ENCODE measurements at regions not wholly inside any gene's neighbourhood (a gene's known extent, or its start where the extent isn't known, plus 50 kb on each side); places are given as distances from the start of the nearest gene placed in this dataset.

DNA sequence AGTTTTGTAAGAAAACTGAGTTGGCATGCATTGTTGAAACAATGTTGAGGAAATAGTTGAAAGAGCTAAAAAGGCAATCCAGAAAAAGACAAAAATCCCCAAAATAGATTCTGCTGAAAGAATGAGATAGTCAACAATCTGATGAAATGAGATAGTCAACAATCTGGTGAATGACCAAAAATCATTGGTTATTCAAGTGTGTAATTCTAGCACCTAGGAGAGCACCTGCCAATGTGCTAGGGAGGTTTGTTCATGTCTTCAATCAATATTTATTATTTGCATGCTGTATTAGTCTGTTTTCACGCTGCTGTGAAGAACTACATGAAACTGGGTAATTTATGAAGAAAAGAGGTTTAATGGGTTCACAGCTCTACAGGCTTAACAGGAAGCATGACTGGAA is 307.1 kb upstream of the HSF2 start:
- Histone ChIP-seq H3K4me3 (no peak overlapping the region), H3K27me3 (no peaks in the 10 kb centered on the region), H3K27ac (no peak overlapping the region), H3K9me3 (no peaks in the 10 kb centered on the region), H3K4me1 (no peaks in the 10 kb centered on the region), H3K36me3 (no peaks in the 10 kb centered on the region)
- 70 to 80% (median 74%) methylated on average over 1 of the region's 1 CpG for WGBS, 5 donors
- DNase-seq, result no peak
- no peak for TF ChIP-seq POLR2AphosphoS5 (IDR thresholded peaks at IDR 0.05)
- no peak for TF ChIP-seq POLR2A (IDR thresholded peaks at IDR 0.05)
- TF ChIP-seq, protein P1, sequence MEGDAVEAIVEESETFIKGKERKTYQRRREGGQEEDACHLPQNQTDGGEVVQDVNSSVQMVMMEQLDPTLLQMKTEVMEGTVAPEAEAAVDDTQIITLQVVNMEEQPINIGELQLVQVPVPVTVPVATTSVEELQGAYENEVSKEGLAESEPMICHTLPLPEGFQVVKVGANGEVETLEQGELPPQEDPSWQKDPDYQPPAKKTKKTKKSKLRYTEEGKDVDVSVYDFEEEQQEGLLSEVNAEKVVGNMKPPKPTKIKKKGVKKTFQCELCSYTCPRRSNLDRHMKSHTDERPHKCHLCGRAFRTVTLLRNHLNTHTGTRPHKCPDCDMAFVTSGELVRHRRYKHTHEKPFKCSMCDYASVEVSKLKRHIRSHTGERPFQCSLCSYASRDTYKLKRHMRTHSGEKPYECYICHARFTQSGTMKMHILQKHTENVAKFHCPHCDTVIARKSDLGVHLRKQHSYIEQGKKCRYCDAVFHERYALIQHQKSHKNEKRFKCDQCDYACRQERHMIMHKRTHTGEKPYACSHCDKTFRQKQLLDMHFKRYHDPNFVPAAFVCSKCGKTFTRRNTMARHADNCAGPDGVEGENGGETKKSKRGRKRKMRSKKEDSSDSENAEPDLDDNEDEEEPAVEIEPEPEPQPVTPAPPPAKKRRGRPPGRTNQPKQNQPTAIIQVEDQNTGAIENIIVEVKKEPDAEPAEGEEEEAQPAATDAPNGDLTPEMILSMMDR (IDR thresholded peaks at IDR 0.05), result no peak
- no peak for TF ChIP-seq EP300 (IDR thresholded peaks at IDR 0.05)
- intact Hi-C loops (cut with DNase I; ENCODE audit: low total_unique reads), result no loop called here

DNA sequence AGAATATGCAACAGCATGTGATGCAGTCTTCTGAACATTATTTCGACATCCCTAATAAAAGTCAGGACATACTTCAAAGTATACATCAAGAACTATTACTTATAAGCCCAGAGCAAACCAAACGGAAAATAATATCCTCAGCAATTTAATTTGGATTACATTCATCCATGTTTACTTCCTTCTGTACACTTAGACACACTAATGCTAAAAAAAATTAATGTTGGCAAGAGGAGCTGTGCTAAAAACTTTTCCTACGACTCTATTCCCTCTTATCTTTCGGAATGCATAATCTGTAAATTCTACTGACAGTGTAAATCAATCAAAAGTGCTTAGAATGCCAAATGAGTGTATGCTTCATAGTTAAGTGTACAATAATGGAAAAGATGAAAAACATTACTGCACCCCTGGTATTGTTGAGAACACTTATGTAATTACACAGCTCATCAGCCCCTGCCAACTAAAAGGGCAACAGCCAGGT is 301.2 kb upstream of the HSF2 start:
- Histone ChIP-seq H3K4me1 (no peaks in the 10 kb centered on the region), H3K4me3 (no peak overlapping the region), H3K9me3 (peaks cover 0 to 7% (median 0%) of the 10 kb centered on the region in 4 donors), H3K27me3 (no peaks in the 10 kb centered on the region), H3K27ac (no peak overlapping the region), H3K36me3 (no peaks in the 10 kb centered on the region)
- DNase-seq, result peak in 1 of 2 donors; percentile 31
- intact Hi-C loops (cut with DNase I; ENCODE audit: low total_unique reads), result no loop called here
- 35 to 50% (median 48%) methylated on average over 4 of the region's 4 CpGs for whole genome bisulfite sequencing, 5 donors
- TF ChIP-seq, protein P1 (IDR thresholded peaks at IDR 0.05), result no peak
- no peak for TF ChIP-seq POLR2A (IDR thresholded peaks at IDR 0.05)
- TF ChIP-seq POLR2AphosphoS5 (IDR thresholded peaks at IDR 0.05), result no peak
- no peak for TF ChIP-seq EP300 (IDR thresholded peaks at IDR 0.05)

DNA sequence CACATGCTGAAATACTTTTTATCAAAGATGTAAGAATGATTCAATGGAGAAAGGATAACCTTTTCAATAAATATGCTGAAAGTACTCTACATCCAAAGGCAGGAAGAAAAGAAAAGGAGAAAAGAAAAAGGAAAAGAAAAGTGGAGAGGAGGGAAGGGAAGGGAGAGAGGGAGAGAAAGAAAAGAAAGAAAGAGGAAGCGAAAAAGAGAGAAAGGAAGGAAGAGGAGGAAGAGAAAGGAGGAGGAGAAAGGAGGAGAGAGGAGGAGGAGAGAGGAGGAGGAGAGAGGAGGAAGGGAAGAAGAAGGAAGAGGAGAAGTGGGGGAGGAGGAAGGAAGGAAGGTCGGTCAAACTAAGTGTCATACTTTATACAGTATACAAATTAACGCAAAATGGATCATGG is 297.4 kb upstream of the HSF2 start:
- intact Hi-C loops (cut with DNase I; ENCODE audit: low total_unique reads), result no loop called here

DNA sequence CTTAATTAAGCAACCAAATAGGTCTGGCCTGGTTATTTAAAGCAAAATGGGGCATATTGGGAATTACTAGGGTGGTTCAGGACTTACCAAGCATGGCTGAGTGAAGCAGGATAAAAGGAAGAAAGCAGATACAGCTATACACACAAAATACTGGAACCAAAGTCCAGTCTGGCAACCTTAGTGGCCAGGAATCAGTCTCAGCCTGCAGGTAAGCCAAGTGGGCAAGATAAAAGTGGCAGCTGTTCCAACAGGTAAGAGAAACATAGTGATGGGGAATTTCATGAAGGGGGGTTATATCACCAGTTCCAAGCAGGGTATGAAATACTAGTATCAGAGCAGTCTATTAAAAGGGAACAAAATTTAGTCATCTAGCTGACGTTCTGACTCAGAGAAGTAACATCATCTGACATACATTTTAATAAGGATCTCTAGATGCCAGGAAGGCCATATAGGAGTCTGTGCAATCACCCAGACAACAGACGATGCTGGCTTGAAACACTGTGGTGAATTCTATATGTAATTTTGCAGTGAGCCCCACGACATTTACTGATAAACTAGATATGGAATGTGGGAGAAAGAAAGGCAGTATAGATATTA is 292.1 kb upstream of the HSF2 start:
- DNase-seq, result no peak
- intact Hi-C loops (cut with DNase I; ENCODE audit: low total_unique reads), result no loop called here

More for the DNA sequence above, 297.4 kb upstream of the HSF2 start:
- TF ChIP-seq EP300 (IDR thresholded peaks at IDR 0.05), result no peak
- TF ChIP-seq, protein P1 (IDR thresholded peaks at IDR 0.05), result no peak
- TF ChIP-seq POLR2A (IDR thresholded peaks at IDR 0.05), result no peak
- TF ChIP-seq POLR2AphosphoS5 (IDR thresholded peaks at IDR 0.05), result no peak
- no peaks in the 10 kb centered on the region for H3K4me1 ChIP-seq
- H3K27ac ChIP-seq, result no peak overlapping the region
- peaks cover 0 to 7% (median 0%) of the 10 kb centered on the region in 4 donors for H3K9me3 ChIP-seq
- no peaks in the 10 kb centered on the region for H3K27me3 ChIP-seq
- no peak overlapping the region for H3K4me3 ChIP-seq
- 83 to 91% (median 88%) methylated on average over 3 of the region's 3 CpGs for WGBS, 5 donors
- DNase-seq, result no peak
- H3K36me3 ChIP-seq, result no peaks in the 10 kb centered on the region

More for the DNA sequence above, 292.1 kb upstream of the HSF2 start:
- Histone ChIP-seq H3K9me3 (no peaks in the 10 kb centered on the region), H3K4me1 (no peaks in the 10 kb centered on the region), H3K36me3 (no peaks in the 10 kb centered on the region), H3K4me3 (no peak overlapping the region), H3K27me3 (no peaks in the 10 kb centered on the region), H3K27ac (no peak overlapping the region)
- 59 to 79% (median 62%) methylated on average over 3 of the region's 3 CpGs for WGBS, 5 donors
- TF ChIP-seq, protein P1 (IDR thresholded peaks at IDR 0.05), result no peak
- TF ChIP-seq POLR2AphosphoS5 (IDR thresholded peaks at IDR 0.05) (no peak), EP300 (IDR thresholded peaks at IDR 0.05) (no peak), POLR2A (IDR thresholded peaks at IDR 0.05) (no peak)

All from stomach (tissue), 8 donors.